ENCODE measurements at regions not wholly inside any gene's neighbourhood (a gene's known extent, or its start where the extent isn't known, plus 50 kb on each side); places are given as distances from the start of the nearest gene placed in this dataset.

- WGBS, 2 experiments (ENCODE audit: insufficient coverage in 2 of 2) = 67 to 86% methylated on average over 1 to 2 of the region's 3 CpGs
- Histone ChIP-seq H3K9me3 (ENCODE audit: control insufficient read depth, low read length) (no peaks in the 10 kb centered on the region), H3K4me1 (ENCODE audit: control insufficient read depth, insufficient read depth, low read length, poor library complexity, severe bottlenecking) (no peaks in the 10 kb centered on the region), H3K36me3 (ENCODE audit: control insufficient read depth, insufficient read depth, low read length) (no peaks in the 10 kb centered on the region), H3K27ac (ENCODE audit: low read depth, low read length, severe bottlenecking) (no peak overlapping the region), H3K4me3 (ENCODE audit: extremely low read depth, insufficient read depth, low read length, poor library complexity, severe bottlenecking) (no peak overlapping the region)
Observed at GRCh38 chr13:106810069-106810468, 242.1 kb upstream of the ARGLU1 start.

GRCh38 chr13:106804991-106805390, 237.1 kb upstream of the ARGLU1 start:
- Histone ChIP-seq H3K9me3 (ENCODE audit: control insufficient read depth, low read length) (no peaks in the 10 kb centered on the region), H3K4me3 (ENCODE audit: extremely low read depth, insufficient read depth, low read length, poor library complexity, severe bottlenecking) (no peak overlapping the region), H3K27ac (ENCODE audit: low read depth, low read length, severe bottlenecking) (no peak overlapping the region), H3K4me1 (ENCODE audit: control insufficient read depth, insufficient read depth, low read length, poor library complexity, severe bottlenecking) (no peaks in the 10 kb centered on the region), H3K36me3 (ENCODE audit: control insufficient read depth, insufficient read depth, low read length) (no peaks in the 10 kb centered on the region)
- no CpG with 5 or more reads among the region's 3 CpGs for WGBS, 2 experiments (ENCODE audit: insufficient coverage in 2 of 2)

GRCh38 chr13:106802917-106803316, 235.0 kb upstream of the ARGLU1 start:
- H3K4me1 ChIP-seq (ENCODE audit: control insufficient read depth, insufficient read depth, low read length, poor library complexity, severe bottlenecking) = no peaks in the 10 kb centered on the region
- H3K9me3 ChIP-seq (ENCODE audit: control insufficient read depth, low read length) = no peaks in the 10 kb centered on the region
- 65 to 67% methylated on average over 6 of the region's 6 CpGs for WGBS, 2 experiments (ENCODE audit: insufficient coverage in 2 of 2)
- H3K27ac ChIP-seq (ENCODE audit: low read depth, low read length, severe bottlenecking) = no peak overlapping the region
- no peak overlapping the region for H3K4me3 ChIP-seq (ENCODE audit: extremely low read depth, insufficient read depth, low read length, poor library complexity, severe bottlenecking)
- H3K36me3 ChIP-seq (ENCODE audit: control insufficient read depth, insufficient read depth, low read length) = no peaks in the 10 kb centered on the region

- no peak overlapping the region for H3K27ac ChIP-seq (ENCODE audit: low read depth, low read length, severe bottlenecking)
- whole genome bisulfite sequencing, 2 experiments (ENCODE audit: insufficient coverage in 2 of 2) = 73 to 96% methylated on average over 4 to 5 of the region's 10 CpGs
Observed at GRCh38 chr13:106799781-106800335, 231.9 kb upstream of the ARGLU1 start.

GRCh38 chr13:106797081-106797640, 229.2 kb upstream of the ARGLU1 start:
- Histone ChIP-seq H3K4me3 (ENCODE audit: extremely low read depth, insufficient read depth, low read length, poor library complexity, severe bottlenecking) (no peak overlapping the region), H3K4me1 (ENCODE audit: control insufficient read depth, insufficient read depth, low read length, poor library complexity, severe bottlenecking) (peaks cover 7% of the 10 kb centered on the region), H3K36me3 (ENCODE audit: control insufficient read depth, insufficient read depth, low read length) (no peaks in the 10 kb centered on the region), H3K9me3 (ENCODE audit: control insufficient read depth, low read length) (no peaks in the 10 kb centered on the region), H3K27ac (ENCODE audit: low read depth, low read length, severe bottlenecking) (no peak overlapping the region)
- WGBS, 2 experiments (ENCODE audit: insufficient coverage in 2 of 2) = 31 to 40% methylated on average over 1 to 3 of the region's 9 CpGs

More at GRCh38 chr13:106799781-106800335, 231.9 kb upstream of the ARGLU1 start:
- H3K4me3 ChIP-seq (ENCODE audit: extremely low read depth, insufficient read depth, low read length, poor library complexity, severe bottlenecking) = no peak overlapping the region
- H3K36me3 ChIP-seq (ENCODE audit: control insufficient read depth, insufficient read depth, low read length) = no peaks in the 10 kb centered on the region
- peaks cover 7% of the 10 kb centered on the region for H3K4me1 ChIP-seq (ENCODE audit: control insufficient read depth, insufficient read depth, low read length, poor library complexity, severe bottlenecking)
- H3K9me3 ChIP-seq (ENCODE audit: control insufficient read depth, low read length) = no peaks in the 10 kb centered on the region

- Histone ChIP-seq H3K9me3 (ENCODE audit: control insufficient read depth, low read length) (no peaks in the 10 kb centered on the region), H3K4me1 (ENCODE audit: control insufficient read depth, insufficient read depth, low read length, poor library complexity, severe bottlenecking) (peaks cover 7% of the 10 kb centered on the region), H3K4me3 (ENCODE audit: extremely low read depth, insufficient read depth, low read length, poor library complexity, severe bottlenecking) (peak overlapping the region; percentile 21), H3K36me3 (ENCODE audit: control insufficient read depth, insufficient read depth, low read length) (no peaks in the 10 kb centered on the region), H3K27ac (ENCODE audit: low read depth, low read length, severe bottlenecking) (no peak overlapping the region)
- 0 to 1% methylated on average over 4 to 8 of the region's 16 CpGs for WGBS, 2 experiments (ENCODE audit: insufficient coverage in 2 of 2)
Observed at GRCh38 chr13:106796280-106797047, 228.5 kb upstream of the ARGLU1 start.

- Histone ChIP-seq H3K36me3 (ENCODE audit: control insufficient read depth, insufficient read depth, low read length) (no peaks in the 10 kb centered on the region), H3K27ac (ENCODE audit: low read depth, low read length, severe bottlenecking) (no peak overlapping the region), H3K4me3 (ENCODE audit: extremely low read depth, insufficient read depth, low read length, poor library complexity, severe bottlenecking) (peak overlapping the region; percentile 21), H3K4me1 (ENCODE audit: control insufficient read depth, insufficient read depth, low read length, poor library complexity, severe bottlenecking) (peaks cover 7% of the 10 kb centered on the region), H3K9me3 (ENCODE audit: control insufficient read depth, low read length) (no peaks in the 10 kb centered on the region)
- 14 to 23% methylated on average over 4 to 9 of the region's 9 CpGs for WGBS, 2 experiments (ENCODE audit: insufficient coverage in 2 of 2)
Observed at GRCh38 chr13:106795847-106796246, 227.9 kb upstream of the ARGLU1 start.

- Histone ChIP-seq H3K36me3 (ENCODE audit: control insufficient read depth, insufficient read depth, low read length) (no peaks in the 10 kb centered on the region), H3K9me3 (ENCODE audit: control insufficient read depth, low read length) (no peaks in the 10 kb centered on the region), H3K4me3 (ENCODE audit: extremely low read depth, insufficient read depth, low read length, poor library complexity, severe bottlenecking) (no peak overlapping the region), H3K4me1 (ENCODE audit: control insufficient read depth, insufficient read depth, low read length, poor library complexity, severe bottlenecking) (peaks cover 7% of the 10 kb centered on the region), H3K27ac (ENCODE audit: low read depth, low read length, severe bottlenecking) (no peak overlapping the region)
- 80% methylated on average over 1 of the region's 4 CpGs; no CpG with 5 or more reads in 1 of the 2 experiments for WGBS, 2 experiments (ENCODE audit: insufficient coverage in 2 of 2)
Observed at GRCh38 chr13:106794117-106794516, 226.2 kb upstream of the ARGLU1 start.

GRCh38 chr13:106789911-106790310, 222.0 kb upstream of the ARGLU1 start:
- H3K9me3 ChIP-seq (ENCODE audit: control insufficient read depth, low read length) = no peaks in the 10 kb centered on the region
- no peak overlapping the region for H3K27ac ChIP-seq (ENCODE audit: low read depth, low read length, severe bottlenecking)
- H3K4me1 ChIP-seq (ENCODE audit: control insufficient read depth, insufficient read depth, low read length, poor library complexity, severe bottlenecking) = no peaks in the 10 kb centered on the region
- no peak overlapping the region for H3K4me3 ChIP-seq (ENCODE audit: extremely low read depth, insufficient read depth, low read length, poor library complexity, severe bottlenecking)
- H3K36me3 ChIP-seq (ENCODE audit: control insufficient read depth, insufficient read depth, low read length) = no peaks in the 10 kb centered on the region

- Histone ChIP-seq H3K4me1 (ENCODE audit: control insufficient read depth, insufficient read depth, low read length, poor library complexity, severe bottlenecking) (no peaks in the 10 kb centered on the region), H3K9me3 (ENCODE audit: control insufficient read depth, low read length) (no peaks in the 10 kb centered on the region), H3K36me3 (ENCODE audit: control insufficient read depth, insufficient read depth, low read length) (no peaks in the 10 kb centered on the region), H3K27ac (ENCODE audit: low read depth, low read length, severe bottlenecking) (no peak overlapping the region), H3K4me3 (ENCODE audit: extremely low read depth, insufficient read depth, low read length, poor library complexity, severe bottlenecking) (no peak overlapping the region)
- WGBS, 2 experiments (ENCODE audit: insufficient coverage in 2 of 2) = 49 to 73% methylated on average over 5 of the region's 5 CpGs
Observed at GRCh38 chr13:106786006-106786563, 218.1 kb upstream of the ARGLU1 start.

GRCh38 chr13:106774621-106775020, 206.7 kb upstream of the ARGLU1 start:
- no peak overlapping the region for H3K27ac ChIP-seq (ENCODE audit: low read depth, low read length, severe bottlenecking)
- H3K4me1 ChIP-seq (ENCODE audit: control insufficient read depth, insufficient read depth, low read length, poor library complexity, severe bottlenecking) = no peaks in the 10 kb centered on the region
- 71 to 100% methylated on average over 1 of the region's 1 CpG for WGBS, 2 experiments (ENCODE audit: insufficient coverage in 2 of 2)
- H3K9me3 ChIP-seq (ENCODE audit: control insufficient read depth, low read length) = no peaks in the 10 kb centered on the region
- H3K36me3 ChIP-seq (ENCODE audit: control insufficient read depth, insufficient read depth, low read length) = no peaks in the 10 kb centered on the region
- no peak overlapping the region for H3K4me3 ChIP-seq (ENCODE audit: extremely low read depth, insufficient read depth, low read length, poor library complexity, severe bottlenecking)

All from mesodermal cell (in vitro differentiated cells).